IMR-90 (cell line): ENCODE measurements at regions not wholly inside any gene's neighbourhood (a gene's known extent, or its start where the extent isn't known, plus 50 kb on each side); places are given as distances from the start of the nearest gene placed in this dataset.

Experiments
- ATAC-seq: fragments of 200-7000 bp; cut with Tn5 transposase; 2 replicates; pipeline ENCODE4 v1.9.1; 2020; ENCODE audit warnings: low read depth, mild to moderate bottlenecking, moderate library complexity
- BruUV-seq: library from RNA; stranded (reverse); fragments of 400-500 nt; replicated peaks from 2 replicates; lab custom pipeline; 2021; lab: Mats Ljungman, UMichigan
- CTCF ChIA-PET: fragments of 300-600 bp; formaldehyde crosslinking; extraction: SDS; loops from one replicate; lab custom pipeline; 2021; ENCODE audit warnings: antibody characterized with exemption; lab: Yijun Ruan, JAX
- POLR2A ChIA-PET: fragments of 300-600 bp; sonication (Branson Sonifier 250); formaldehyde crosslinking; loops from one replicate; lab custom pipeline; 2022; ENCODE audit warnings: antibody characterized with exemption; ENCODE audit not compliant: unreplicated experiment; lab: Charles Lee
- DNase-seq: peaks from one replicate; pipeline ENCODE4 v3.0.0; 2013
- H2AFZ ChIP-seq: replicated peaks from 2 replicates; pipeline ENCODE3; 2013; ENCODE audit warnings: low read length, mild to moderate bottlenecking; ENCODE audit not compliant: poor library complexity
- H2AK5ac ChIP-seq: 2 replicates; pipeline ENCODE4 v1.6.1; 2013; ENCODE audit warnings: low read depth, low read length, inconsistent platforms
- H2AK9ac ChIP-seq: replicated peaks from 2 replicates; pipeline ENCODE3; 2013; ENCODE audit warnings: mild to moderate bottlenecking, low read depth, low read length, moderate library complexity; ENCODE audit not compliant: poor library complexity
- H2BK120ac ChIP-seq: 2 replicates; pipeline ENCODE4 v1.6.1; 2013; ENCODE audit warnings: low read depth, low read length, inconsistent platforms
- H2BK15ac ChIP-seq: 3 replicates; pipeline ENCODE4 v1.6.1; 2013; ENCODE audit warnings: low read depth, low read length, inconsistent platforms
- H2BK20ac ChIP-seq: 2 replicates; pipeline ENCODE4 v1.6.1; 2013; ENCODE audit warnings: low read depth, mild to moderate bottlenecking, inconsistent platforms, low read length, moderate library complexity
- H2BK5ac ChIP-seq: 2 replicates; pipeline ENCODE4 v1.6.1; 2013; ENCODE audit warnings: mild to moderate bottlenecking, low read depth, low read length, inconsistent platforms; ENCODE audit not compliant: poor library complexity, severe bottlenecking
- H3K14ac ChIP-seq: replicated peaks from 2 replicates; pipeline ENCODE4 v1.6.1; 2013; ENCODE audit warnings: low read depth, low read length, inconsistent platforms
- H3K18ac ChIP-seq: 2 replicates; pipeline ENCODE4 v1.6.1; 2013; ENCODE audit warnings: low read depth, low read length, control low read depth
- H3K23ac ChIP-seq: 2 replicates; pipeline ENCODE4 v1.6.1; 2013; ENCODE audit warnings: low read depth, low read length, inconsistent platforms
- H3K27ac ChIP-seq: 2 replicates; pipeline ENCODE4 v1.5.1; 2013; ENCODE audit warnings: mild to moderate bottlenecking, control low read depth, low read length; ENCODE audit not compliant: insufficient read depth
- H3K27me3 ChIP-seq: 2 replicates; pipeline ENCODE4 v1.6.1; 2013; ENCODE audit warnings: low read length; ENCODE audit not compliant: control insufficient read depth, insufficient read depth
- H3K36me3 ChIP-seq: 2 replicates; pipeline ENCODE4 v1.6.1; 2013; ENCODE audit warnings: low read length, mixed read lengths; ENCODE audit not compliant: control insufficient read depth, insufficient read depth
- H3K4ac ChIP-seq: 2 replicates; pipeline ENCODE4 v1.6.1; 2013; ENCODE audit warnings: low read depth, low read length, inconsistent platforms
- H3K4me1 ChIP-seq: 2 replicates; pipeline ENCODE4 v1.6.1; 2013; ENCODE audit warnings: low read length, mixed read lengths; ENCODE audit not compliant: control insufficient read depth, insufficient read depth
- H3K4me2 ChIP-seq: 2 replicates; pipeline ENCODE4 v1.6.1; 2013; ENCODE audit warnings: low read depth, mild to moderate bottlenecking, control low read depth, low read length, moderate library complexity
- H3K4me3 ChIP-seq: 2 replicates; pipeline ENCODE4 v1.5.1; 2013; ENCODE audit warnings: low read depth, mild to moderate bottlenecking, control low read depth, low read length, moderate library complexity; ENCODE audit not compliant: insufficient read depth
- H3K56ac ChIP-seq: 2 replicates; pipeline ENCODE4 v1.6.1; 2013; ENCODE audit warnings: low read length, inconsistent platforms; ENCODE audit not compliant: insufficient read depth; ENCODE audit errors: extremely low read depth
- H3K79me1 ChIP-seq, 2 experiments: 2 replicates each; pipeline ENCODE4 v1.6.1; 2013; ENCODE audit warnings: low read length in 2 of 2, inconsistent platforms in 1 of 2, low read depth in 1 of 2
- H3K9ac ChIP-seq: 2 replicates; pipeline ENCODE4 v1.6.1; 2013; ENCODE audit warnings: low read depth, low read length, control low read depth
- H3K9me1 ChIP-seq: 2 replicates; pipeline ENCODE4 v1.6.1; 2013; ENCODE audit warnings: low read length, inconsistent platforms; ENCODE audit not compliant: insufficient read depth
- H3K9me3 ChIP-seq: 2 replicates; pipeline ENCODE4 v1.6.1; 2013; ENCODE audit warnings: low read length; ENCODE audit not compliant: control insufficient read depth, insufficient read depth
- H4K20me1 ChIP-seq: 2 replicates; pipeline ENCODE4 v1.6.1; 2013; ENCODE audit warnings: low read length, inconsistent platforms; ENCODE audit not compliant: insufficient read depth
- H4K5ac ChIP-seq: 2 replicates; pipeline ENCODE4 v1.6.1; 2013; ENCODE audit warnings: mild to moderate bottlenecking, low read depth, low read length, control low read depth
- H4K8ac ChIP-seq, 2 experiments: 2 replicates each; pipeline ENCODE4 v1.6.1; 2013; ENCODE audit warnings: low read depth in 2 of 2, low read length in 2 of 2, control low read depth in 1 of 2, inconsistent platforms in 1 of 2
- H4K91ac ChIP-seq: 2 replicates; pipeline ENCODE4 v1.6.1; 2013; ENCODE audit warnings: low read depth, low read length, inconsistent platforms; ENCODE audit not compliant: insufficient read depth
- BHLHE40 ChIP-seq: fragments of 150-350 bp; IDR thresholded peaks from 2 replicates; pipeline ENCODE4 v1.6.1; 2016; ENCODE audit warnings: mild to moderate bottlenecking, low read depth, low read length
- CEBPB ChIP-seq: IDR thresholded peaks from 2 replicates; pipeline ENCODE4 v1.6.1; 2012; ENCODE audit warnings: low read depth, low read length, improper control_type of control experiment
- CTCF ChIP-seq: conservative IDR thresholded peaks from 2 replicates; pipeline ENCODE4 v1.5.1; 2012; ENCODE audit warnings: mild to moderate bottlenecking, low read depth, low read length, improper control_type of control experiment
- ELK1 ChIP-seq: fragments of 150-350 bp; IDR thresholded peaks from 2 replicates; pipeline ENCODE4 v1.6.1; 2016; ENCODE audit warnings: low read depth, mild to moderate bottlenecking, low read length, moderate library complexity, borderline replicate concordance
- MAFK ChIP-seq: IDR thresholded peaks from 2 replicates; pipeline ENCODE4 v1.6.1; 2012; ENCODE audit warnings: low read depth, low read length, improper control_type of control experiment
- RAD21 ChIP-seq: IDR thresholded peaks from 2 replicates; pipeline ENCODE4 v1.6.1; 2012; ENCODE audit warnings: low read length, improper control_type of control experiment
- RFX5 ChIP-seq: IDR thresholded peaks from 2 replicates; pipeline ENCODE4 v1.8.0; 2012; ENCODE audit warnings: low read depth, mild to moderate bottlenecking, low read length, moderate library complexity
- SMC3 ChIP-seq: fragments of 150-350 bp; IDR thresholded peaks from 2 replicates; pipeline ENCODE4 v1.6.1; 2016; ENCODE audit warnings: low read depth, mild to moderate bottlenecking, antibody characterized with exemption, low read length, moderate library complexity
- WGBS, 2 experiments: methylation state at CpG; one replicate each; pipeline versions ENCODE4 v1.1.5 to v1.1.7; 2013; ENCODE audit warnings: missing lambda C conversion rate in 2 of 2; ENCODE audit not compliant: insufficient read length in 1 of 2; ENCODE audit errors: extremely low coverage in 2 of 2; 5-methylcytosine and 5-hydroxymethylcytosine counted together
- dilution Hi-C: fragments of 300-500 bp; cut with HindIII; formaldehyde crosslinking; loops from one replicate; pipeline ENCODE4 v1.14.3; 2018; ENCODE audit warnings: low sequenced_read_pairs; ENCODE audit not compliant: unreplicated experiment
- in situ Hi-C: fragments of 300-500 bp; cut with MboI; formaldehyde crosslinking; loops from 3 replicates; pipeline ENCODE4 v1.14.3; 2019; ENCODE audit warnings: low sequenced_read_pairs, inconsistent platforms, mixed read lengths
- intact Hi-C: fragments of 100-400 bp; cut with micrococcal nuclease; formaldehyde crosslinking; loops from 2 replicates; pipeline ENCODE4 v1.10.0; 2022

GRCh38 chr3:18012436-18012835 lies 270.0 kb upstream of the TBC1D5 start:
- WGBS, 2 experiments, result no CpG with 5 or more reads among the region's 2 CpGs
- ATAC-seq (no peak), DNase-seq (no peak)
- Histone ChIP-seq H3K23ac (no peak overlapping the region), H3K4ac (no peak overlapping the region), H3K9me3 (no peaks in the 10 kb centered on the region), H2AFZ (no peak overlapping the region), H3K27ac (no peak overlapping the region), H3K9me1 (no peaks in the 10 kb centered on the region), H4K91ac (no peak overlapping the region), H3K4me1 (no peaks in the 10 kb centered on the region), H3K56ac (no peak overlapping the region), H4K8ac (no peak overlapping the region), H3K18ac (no peak overlapping the region), H3K79me1 (no peaks in the 10 kb centered on the region), H3K9ac (no peak overlapping the region), H2BK15ac (no peak overlapping the region), H2BK120ac (no peak overlapping the region), H4K5ac (no peak overlapping the region), H2AK5ac (no peak overlapping the region), H2BK20ac (no peak overlapping the region), H3K4me3 (no peak overlapping the region), H2AK9ac (no peak overlapping the region), H2BK5ac (no peak overlapping the region), H3K27me3 (no peaks in the 10 kb centered on the region), H3K36me3 (no peaks in the 10 kb centered on the region), H4K20me1 (no peaks in the 10 kb centered on the region), H3K14ac (no peak overlapping the region), H3K4me2 (no peak overlapping the region)
- CTCF ChIA-PET, result no interaction called here
- in situ Hi-C loops (no loop called here), intact Hi-C loops (no loop called here), dilution Hi-C loops (no loop called here)
- TF ChIP-seq CTCF (no peak), ELK1 (no peak), CEBPB (no peak), BHLHE40 (no peak), MAFK (no peak), SMC3 (no peak), RFX5 (no peak), RAD21 (no peak)
- BruUV-seq, result no TSS peak
- POLR2A ChIA-PET, result no interaction called here
